SK-N-SH (cell line): ENCODE measurements at regions not wholly inside any gene's neighbourhood (a gene's known extent, or its start where the extent isn't known, plus 50 kb on each side); places are given as distances from the start of the nearest gene placed in this dataset.

Experiments used
- CTCF ChIA-PET: fragments of 300-600, 350-600 bp; formaldehyde crosslinking; extraction: SDS; loops from one replicate; lab custom pipeline; 2021; lab: Yijun Ruan, JAX
- POLR2A ChIA-PET: fragments of 350-600 bp; sonication (Branson Sonifier 250); formaldehyde crosslinking; extraction: SDS; loops from one replicate; lab custom pipeline; 2020; ENCODE audit warnings: antibody characterized with exemption, inconsistent platforms; lab: Yijun Ruan, JAX
- DNase-seq: peaks from one replicate; pipeline ENCODE4 v3.0.0; 2012
- H2AFZ ChIP-seq: fragments of 200-600 bp; sonication (generic); 2 replicates; pipeline ENCODE4 v1.8.1; 2016; ENCODE audit warnings: antibody characterized with exemption, mild to moderate bottlenecking, low read depth
- H3F3A ChIP-seq: fragments of 200-600 bp; sonication (generic); replicated peaks from 2 replicates; pipeline ENCODE3; 2016; ENCODE audit warnings: antibody characterized with exemption, mild to moderate bottlenecking; ENCODE audit not compliant: insufficient read depth
- H3K27ac ChIP-seq, 2 experiments: fragments of 200-500 bp in 1 of 2; fragments of 200-600 bp in 1 of 2; sonication (Bioruptor generic) in 1 of 2; sonication (generic), shearing (Covaris generic) in 1 of 2; 2 replicates each; pipeline versions ENCODE4 v1.5.1 to v1.6.1; 2014 to 2016; ENCODE audit warnings: low read depth in 2 of 2, inconsistent platforms in 1 of 2, low read length in 1 of 2, mild to moderate bottlenecking in 1 of 2, mixed read lengths in 1 of 2
- H3K27me3 ChIP-seq: fragments of 200-600 bp; sonication (generic), shearing (Covaris generic); 2 replicates; pipeline ENCODE4 v1.6.1; 2016; ENCODE audit warnings: mixed run types; ENCODE audit not compliant: insufficient read depth
- H3K36me3 ChIP-seq, 2 experiments: fragments of 200-500 bp in 1 of 2; fragments of 200-600 bp in 1 of 2; sonication (Bioruptor generic) in 1 of 2; sonication (generic) in 1 of 2; replicated peaks in 1 of 2; 2 replicates each; pipeline versions ENCODE3 to v1.5.1; 2014 to 2016; ENCODE audit warnings: low read length in 1 of 2, mild to moderate bottlenecking in 1 of 2; ENCODE audit not compliant: insufficient read depth in 2 of 2, control insufficient read depth in 1 of 2
- H3K4me1 ChIP-seq, 2 experiments: fragments of 200-500 bp in 1 of 2; fragments of 200-600 bp in 1 of 2; sonication (Bioruptor generic) in 1 of 2; sonication (generic), shearing (Covaris generic) in 1 of 2; 2 replicates each; pipeline versions ENCODE4 v1.5.1 to v1.6.1; 2014 to 2016; ENCODE audit warnings: low read depth in 1 of 2, low read length in 1 of 2, mixed run types in 1 of 2; ENCODE audit not compliant: insufficient read depth in 2 of 2, control insufficient read depth in 1 of 2
- H3K4me2 ChIP-seq: fragments of 200-600 bp; sonication (generic), shearing (Covaris generic); 2 replicates; pipeline ENCODE4 v1.6.1; 2017; ENCODE audit warnings: mixed run types
- H3K4me3 ChIP-seq, 2 experiments: fragments of 200-500 bp in 1 of 2; fragments of 200-600 bp in 1 of 2; sonication (Bioruptor generic) in 1 of 2; sonication (generic), shearing (Covaris generic) in 1 of 2; 2 replicates each; pipeline versions ENCODE4 v1.5.1 to v1.8.1; 2014 to 2016; ENCODE audit warnings: low read depth in 2 of 2, inconsistent platforms in 1 of 2, low read length in 1 of 2, mild to moderate bottlenecking in 1 of 2, mixed read lengths in 1 of 2, moderate library complexity in 1 of 2
- H3K79me2 ChIP-seq: fragments of 200-600 bp; sonication (generic); 2 replicates; pipeline ENCODE4 v1.8.1; 2017; ENCODE audit warnings: mild to moderate bottlenecking; ENCODE audit not compliant: insufficient read depth
- H3K9ac ChIP-seq: fragments of 200-600 bp; sonication (generic); 2 replicates; pipeline ENCODE4 v1.6.1; 2017; ENCODE audit warnings: mixed run types
- H3K9me2 ChIP-seq: fragments of 200-600 bp; sonication (generic); 2 replicates; pipeline ENCODE4 v1.6.1; 2017; ENCODE audit warnings: mixed run types
- H3K9me3 ChIP-seq: fragments of 200-600 bp; sonication (generic); 2 replicates; pipeline ENCODE4 v1.6.1; 2017; ENCODE audit warnings: mixed run types, mild to moderate bottlenecking, moderate library complexity
- H4K20me1 ChIP-seq: fragments of 200-600 bp; sonication (generic); 2 replicates; pipeline ENCODE4 v1.6.1; 2017; ENCODE audit warnings: mild to moderate bottlenecking, mixed run types; ENCODE audit not compliant: insufficient read depth
- CHD2 ChIP-seq: fragments of 150-350 bp; IDR thresholded peaks from 2 replicates; pipeline ENCODE4 v1.6.1; 2018; ENCODE audit warnings: low read length; ENCODE audit not compliant: partially characterized antibody
- ELF1 ChIP-seq: IDR thresholded peaks from 2 replicates; pipeline ENCODE4 v1.4.0; 2012
- EP300 ChIP-seq, 2 experiments: IDR thresholded peaks; 2 replicates each; pipeline versions ENCODE4 v1.4.0 to v1.6.1; 2012; ENCODE audit warnings: borderline replicate concordance in 1 of 2, low read depth in 1 of 2, low read length in 1 of 2
- EZH2phosphoT487 ChIP-seq: fragments of 200-600 bp; sonication (generic); IDR thresholded peaks from 2 replicates; pipeline ENCODE4 v1.6.1; 2017; ENCODE audit warnings: low read depth, mixed run types, mild to moderate bottlenecking, antibody characterized with exemption, moderate library complexity, borderline replicate concordance
- FOXJ3 ChIP-seq: sonication (generic); formaldehyde crosslinking; IDR thresholded peaks from 2 replicates; pipeline ENCODE4 v1.5.1; 2020; ENCODE audit warnings: mild to moderate bottlenecking, missing genetic modification reagents
- JUND ChIP-seq: IDR thresholded peaks from 2 replicates; pipeline ENCODE4 v1.4.0; 2012
- NFIC ChIP-seq: IDR thresholded peaks from 2 replicates; pipeline ENCODE4 v1.4.0; 2012; ENCODE audit warnings: borderline replicate concordance
- SIN3A ChIP-seq: IDR thresholded peaks from 2 replicates; pipeline ENCODE4 v1.6.1; 2012; ENCODE audit warnings: low read depth, mild to moderate bottlenecking, low read length, moderate library complexity, borderline replicate concordance
- WGBS: methylation state at CpG from one replicate; pipeline ENCODE4 v1.1.6; 2017; ENCODE audit warnings: low lambda C conversion rate; 5-methylcytosine and 5-hydroxymethylcytosine counted together
- TF ChIP-seq, protein P1 (sequence below): fragments of 150-350 bp; IDR thresholded peaks from 2 replicates; pipeline ENCODE4 v1.6.1; 2017; ENCODE audit warnings: antibody characterized with exemption, low read length, low read depth, borderline replicate concordance
- TF ChIP-seq, protein P2 (sequence below): IDR thresholded peaks from 2 replicates; pipeline ENCODE4; 2012
- TF ChIP-seq, protein P3 (sequence below): IDR thresholded peaks from 2 replicates; pipeline ENCODE4 v1.6.1; 2012; ENCODE audit warnings: mild to moderate bottlenecking, low read depth, low read length, moderate library complexity

DNA sequence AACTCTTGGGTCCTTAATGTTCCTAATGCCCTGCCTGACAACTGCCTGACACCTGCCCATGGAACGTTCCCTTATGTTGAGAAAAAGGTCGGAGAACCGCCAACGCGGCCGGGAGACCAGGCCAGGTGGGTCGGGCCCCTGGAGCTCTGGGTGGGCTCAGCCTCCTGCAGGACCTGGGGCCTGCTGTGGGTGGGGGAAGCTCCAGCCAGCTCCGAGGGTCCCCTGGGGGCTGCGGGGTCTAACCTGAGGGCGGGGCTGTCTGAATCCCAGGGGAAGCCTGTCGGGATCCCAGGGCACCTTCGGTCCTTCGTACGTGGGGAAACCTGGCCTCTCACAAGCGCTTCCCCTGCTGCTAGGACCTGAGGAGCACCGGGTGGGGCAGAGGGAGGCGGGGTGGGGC is 296.0 kb downstream of the NDUFA10 start:
- Histone ChIP-seq H3K9me2 (no peaks in the 10 kb centered on the region), H3K4me1 (peaks cover 0 to 41% of the 10 kb centered on the region in 2 experiments; a peak in 1 of 4 replicates), H3F3A (no peaks in the 10 kb centered on the region), H3K4me3 (no peak overlapping the region), H3K36me3 (no peaks in the 10 kb centered on the region), H2AFZ (no peak overlapping the region), H3K27me3 (no peaks in the 10 kb centered on the region), H4K20me1 (no peaks in the 10 kb centered on the region), H3K9ac (no peak overlapping the region), H3K27ac (no peak overlapping the region), H3K4me2 (no peak overlapping the region), H3K79me2 (no peaks in the 10 kb centered on the region), H3K9me3 (no peaks in the 10 kb centered on the region)
- ChIA-PET POLR2A (no interaction called here), CTCF (interaction anchor here (0.8 kb wide), 1 partner anchor 20 kb away, joined by 3 read pairs; no protein-coding TSS in a partner anchor)
- TF ChIP-seq FOXJ3 = no peak
- 86% methylated on average over 6 of the region's 17 CpGs for WGBS
- no peak for DNase-seq

DNA sequence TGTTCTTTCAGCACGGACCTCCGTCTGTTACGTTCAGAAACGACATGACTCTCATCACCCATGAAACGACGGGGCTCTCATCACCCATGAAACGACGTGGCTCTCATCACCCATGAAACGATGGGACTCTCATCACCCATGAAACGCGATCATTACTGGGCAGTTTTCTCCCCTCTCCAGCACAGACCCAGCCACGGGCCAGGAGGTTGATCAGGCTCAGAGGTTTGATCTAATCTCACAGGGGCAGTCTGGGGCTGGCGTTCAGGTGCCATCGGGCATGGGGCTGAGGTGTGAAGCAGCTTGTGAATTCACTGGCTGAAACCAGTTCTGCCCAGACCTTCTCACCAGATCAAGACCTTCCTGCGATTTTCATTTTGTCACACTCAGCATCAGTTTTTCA is 296.4 kb downstream of the NDUFA10 start:
- POLR2A ChIA-PET = no interaction called here
- Histone ChIP-seq H3F3A (no peaks in the 10 kb centered on the region), H3K4me3 (no peak overlapping the region), H3K9me2 (no peaks in the 10 kb centered on the region), H3K9ac (no peak overlapping the region), H3K79me2 (no peaks in the 10 kb centered on the region), H3K4me1 (peaks cover 0 to 41% of the 10 kb centered on the region in 2 experiments; a peak in 1 of 4 replicates), H4K20me1 (no peaks in the 10 kb centered on the region), H3K4me2 (no peak overlapping the region), H3K36me3 (no peaks in the 10 kb centered on the region), H2AFZ (no peak overlapping the region), H3K9me3 (no peaks in the 10 kb centered on the region), H3K27ac (no peak overlapping the region), H3K27me3 (no peaks in the 10 kb centered on the region)
- 62% methylated on average over 13 of the region's 15 CpGs for WGBS
- CTCF ChIA-PET = interaction anchor here (1.1 kb wide), 1 partner anchor 59 kb away, joined by 3 read pairs; no protein-coding TSS in a partner anchor
- TF ChIP-seq, protein P1, sequence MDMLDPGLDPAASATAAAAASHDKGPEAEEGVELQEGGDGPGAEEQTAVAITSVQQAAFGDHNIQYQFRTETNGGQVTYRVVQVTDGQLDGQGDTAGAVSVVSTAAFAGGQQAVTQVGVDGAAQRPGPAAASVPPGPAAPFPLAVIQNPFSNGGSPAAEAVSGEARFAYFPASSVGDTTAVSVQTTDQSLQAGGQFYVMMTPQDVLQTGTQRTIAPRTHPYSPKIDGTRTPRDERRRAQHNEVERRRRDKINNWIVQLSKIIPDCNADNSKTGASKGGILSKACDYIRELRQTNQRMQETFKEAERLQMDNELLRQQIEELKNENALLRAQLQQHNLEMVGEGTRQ = no peak
- TF ChIP-seq, protein P2, sequence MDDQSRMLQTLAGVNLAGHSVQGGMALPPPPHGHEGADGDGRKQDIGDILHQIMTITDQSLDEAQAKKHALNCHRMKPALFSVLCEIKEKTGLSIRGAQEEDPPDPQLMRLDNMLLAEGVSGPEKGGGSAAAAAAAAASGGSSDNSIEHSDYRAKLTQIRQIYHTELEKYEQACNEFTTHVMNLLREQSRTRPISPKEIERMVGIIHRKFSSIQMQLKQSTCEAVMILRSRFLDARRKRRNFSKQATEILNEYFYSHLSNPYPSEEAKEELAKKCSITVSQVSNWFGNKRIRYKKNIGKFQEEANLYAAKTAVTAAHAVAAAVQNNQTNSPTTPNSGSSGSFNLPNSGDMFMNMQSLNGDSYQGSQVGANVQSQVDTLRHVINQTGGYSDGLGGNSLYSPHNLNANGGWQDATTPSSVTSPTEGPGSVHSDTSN = no peak
- TF ChIP-seq SIN3A (no peak), EZH2phosphoT487 (no peak), JUND (no peak), FOXJ3 (no peak), CHD2 (no peak), ELF1 (no peak), NFIC (no peak), EP300 (IDR thresholded peaks at IDR 0.05; ENCODE audit: borderline replicate concordance in 1 of 2, low read depth in 1 of 2, low read length in 1 of 2) (no peak)
- TF ChIP-seq, protein P3, sequence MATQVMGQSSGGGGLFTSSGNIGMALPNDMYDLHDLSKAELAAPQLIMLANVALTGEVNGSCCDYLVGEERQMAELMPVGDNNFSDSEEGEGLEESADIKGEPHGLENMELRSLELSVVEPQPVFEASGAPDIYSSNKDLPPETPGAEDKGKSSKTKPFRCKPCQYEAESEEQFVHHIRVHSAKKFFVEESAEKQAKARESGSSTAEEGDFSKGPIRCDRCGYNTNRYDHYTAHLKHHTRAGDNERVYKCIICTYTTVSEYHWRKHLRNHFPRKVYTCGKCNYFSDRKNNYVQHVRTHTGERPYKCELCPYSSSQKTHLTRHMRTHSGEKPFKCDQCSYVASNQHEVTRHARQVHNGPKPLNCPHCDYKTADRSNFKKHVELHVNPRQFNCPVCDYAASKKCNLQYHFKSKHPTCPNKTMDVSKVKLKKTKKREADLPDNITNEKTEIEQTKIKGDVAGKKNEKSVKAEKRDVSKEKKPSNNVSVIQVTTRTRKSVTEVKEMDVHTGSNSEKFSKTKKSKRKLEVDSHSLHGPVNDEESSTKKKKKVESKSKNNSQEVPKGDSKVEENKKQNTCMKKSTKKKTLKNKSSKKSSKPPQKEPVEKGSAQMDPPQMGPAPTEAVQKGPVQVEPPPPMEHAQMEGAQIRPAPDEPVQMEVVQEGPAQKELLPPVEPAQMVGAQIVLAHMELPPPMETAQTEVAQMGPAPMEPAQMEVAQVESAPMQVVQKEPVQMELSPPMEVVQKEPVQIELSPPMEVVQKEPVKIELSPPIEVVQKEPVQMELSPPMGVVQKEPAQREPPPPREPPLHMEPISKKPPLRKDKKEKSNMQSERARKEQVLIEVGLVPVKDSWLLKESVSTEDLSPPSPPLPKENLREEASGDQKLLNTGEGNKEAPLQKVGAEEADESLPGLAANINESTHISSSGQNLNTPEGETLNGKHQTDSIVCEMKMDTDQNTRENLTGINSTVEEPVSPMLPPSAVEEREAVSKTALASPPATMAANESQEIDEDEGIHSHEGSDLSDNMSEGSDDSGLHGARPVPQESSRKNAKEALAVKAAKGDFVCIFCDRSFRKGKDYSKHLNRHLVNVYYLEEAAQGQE = no peak
- no peak for DNase-seq
